ENCODE measurements at regions not wholly inside any gene's neighbourhood (a gene's known extent, or its start where the extent isn't known, plus 50 kb on each side); places are given as distances from the start of the nearest gene placed in this dataset.

DNA sequence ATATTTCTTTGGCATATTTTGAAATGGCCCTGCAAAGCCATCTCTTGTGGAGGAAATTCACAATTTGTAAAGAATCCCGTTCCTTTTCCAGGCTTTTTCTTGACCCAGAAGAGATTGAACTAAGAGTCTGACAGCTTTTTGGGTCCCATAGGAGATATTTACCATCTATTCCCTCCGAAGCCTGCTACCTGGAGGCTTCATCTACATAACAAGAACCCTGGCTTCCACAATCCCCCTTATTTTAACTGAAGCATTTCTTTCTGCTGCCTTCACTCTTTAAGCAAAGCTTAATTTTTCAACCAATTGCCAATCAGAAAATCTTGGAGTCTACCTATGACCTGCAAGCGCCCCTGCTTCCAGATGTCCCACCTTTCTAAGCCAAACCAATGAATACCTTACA is 248.1 kb upstream of the GADL1 start:
- DNase-seq (ENCODE audit: low spot score), result no peak

DNA sequence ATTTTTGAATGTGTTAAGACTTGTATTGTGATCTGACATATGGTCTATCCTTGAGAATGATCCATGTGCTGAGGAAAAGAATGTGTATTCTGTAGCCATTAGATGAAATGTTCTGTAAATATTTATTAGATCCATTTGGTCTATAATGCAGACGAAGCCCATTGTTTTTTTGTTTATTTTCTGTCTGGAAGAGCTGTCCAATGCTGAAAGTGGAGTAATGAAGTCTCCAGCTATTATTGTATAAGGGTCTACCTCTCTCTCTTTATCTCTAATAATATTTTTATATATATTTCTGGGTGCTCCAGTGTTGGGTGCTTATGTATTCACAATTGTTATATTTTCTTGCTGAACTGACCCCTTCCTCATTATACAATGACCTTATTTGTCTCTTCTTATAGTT is 250.6 kb upstream of the GADL1 start:
- DNase-seq (ENCODE audit: low spot score), result no peak

DNA sequence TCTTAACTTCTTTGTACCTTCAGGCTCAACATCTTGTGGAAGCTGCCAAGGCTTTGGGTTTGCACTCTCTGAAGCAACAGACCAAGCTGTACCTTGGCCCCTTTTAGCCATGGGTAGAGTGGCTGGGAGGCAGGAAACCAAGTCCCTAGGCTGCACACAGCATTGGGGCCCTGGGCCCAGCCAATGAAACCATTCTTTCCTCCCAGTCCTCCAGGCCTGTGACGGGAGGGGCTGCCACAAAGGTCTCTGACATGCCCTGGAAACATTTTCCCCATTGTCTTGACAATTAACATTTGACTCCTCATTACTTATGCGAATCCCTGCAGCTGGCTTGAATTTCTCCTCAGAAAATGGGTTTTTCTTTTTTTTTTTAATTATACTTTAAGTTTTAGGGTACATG is 253.1 kb upstream of the GADL1 start:
- no peak for DNase-seq (ENCODE audit: low spot score)

DNA sequence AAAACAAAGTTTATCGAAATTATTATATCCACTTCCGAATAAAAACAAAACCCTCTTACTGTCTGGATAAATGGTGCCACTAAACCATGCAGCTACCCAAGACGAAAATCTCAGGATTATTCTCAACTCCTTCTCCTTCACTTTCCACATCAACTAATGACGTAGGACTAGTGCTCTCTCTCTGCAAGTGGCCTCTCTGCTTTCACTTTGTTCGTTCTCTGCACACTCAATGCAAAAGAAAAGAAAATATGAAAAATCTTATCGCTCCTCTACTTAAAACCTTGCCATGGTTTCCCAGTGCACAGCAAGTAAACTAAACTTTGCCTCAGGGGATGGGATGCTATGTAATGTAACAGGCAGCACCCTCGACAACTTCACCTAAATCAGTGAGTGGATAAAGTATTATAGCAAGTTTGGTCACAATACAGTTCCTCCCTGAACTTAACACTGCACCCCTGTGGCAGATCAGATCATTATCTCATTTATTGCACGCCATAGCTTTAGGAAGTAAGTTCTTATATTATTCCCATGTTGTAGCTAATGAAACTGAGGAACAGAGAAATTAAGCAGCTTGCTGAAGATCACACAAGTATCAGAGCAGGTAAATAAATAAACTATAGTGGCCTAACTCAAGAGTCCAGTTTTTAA is 262.7 kb upstream of the GADL1 start:
- DNase-seq (ENCODE audit: low spot score), result no peak

DNA sequence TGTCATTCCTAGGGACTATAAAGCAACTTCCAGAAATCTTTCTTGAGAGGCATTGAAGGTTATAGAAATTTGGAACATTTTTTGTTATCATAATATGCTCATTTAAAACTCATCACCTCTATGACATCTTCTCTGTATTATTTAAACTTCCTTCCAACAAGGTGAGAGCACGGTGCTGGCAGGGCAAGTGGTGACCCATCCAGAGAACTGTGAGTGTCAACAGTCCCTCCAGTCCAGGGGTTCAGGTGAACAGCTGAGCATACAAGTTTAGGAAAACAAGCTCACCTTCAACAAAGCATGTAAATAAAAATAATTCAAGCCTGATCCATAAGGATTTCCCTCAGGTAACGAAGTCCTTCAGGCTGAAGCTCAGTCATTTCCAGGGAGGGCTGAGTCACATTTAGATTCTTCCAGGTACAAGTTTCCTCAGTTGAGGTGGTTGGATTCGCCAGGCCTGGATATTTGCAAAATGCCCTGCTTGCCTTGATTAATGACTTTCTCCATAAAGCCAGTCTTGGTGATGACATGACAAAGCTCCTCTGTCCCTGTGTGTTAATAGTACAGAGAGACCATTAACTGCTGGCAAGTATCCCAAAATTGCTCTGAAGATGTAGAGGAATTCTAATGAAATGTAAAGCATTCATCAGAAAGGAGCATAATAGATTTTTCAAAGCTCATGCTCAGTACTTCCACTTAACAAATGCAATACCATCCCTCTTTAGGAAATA is 263.6 kb upstream of the GADL1 start:
- DNase-seq (ENCODE audit: low spot score), result no peak

DNA sequence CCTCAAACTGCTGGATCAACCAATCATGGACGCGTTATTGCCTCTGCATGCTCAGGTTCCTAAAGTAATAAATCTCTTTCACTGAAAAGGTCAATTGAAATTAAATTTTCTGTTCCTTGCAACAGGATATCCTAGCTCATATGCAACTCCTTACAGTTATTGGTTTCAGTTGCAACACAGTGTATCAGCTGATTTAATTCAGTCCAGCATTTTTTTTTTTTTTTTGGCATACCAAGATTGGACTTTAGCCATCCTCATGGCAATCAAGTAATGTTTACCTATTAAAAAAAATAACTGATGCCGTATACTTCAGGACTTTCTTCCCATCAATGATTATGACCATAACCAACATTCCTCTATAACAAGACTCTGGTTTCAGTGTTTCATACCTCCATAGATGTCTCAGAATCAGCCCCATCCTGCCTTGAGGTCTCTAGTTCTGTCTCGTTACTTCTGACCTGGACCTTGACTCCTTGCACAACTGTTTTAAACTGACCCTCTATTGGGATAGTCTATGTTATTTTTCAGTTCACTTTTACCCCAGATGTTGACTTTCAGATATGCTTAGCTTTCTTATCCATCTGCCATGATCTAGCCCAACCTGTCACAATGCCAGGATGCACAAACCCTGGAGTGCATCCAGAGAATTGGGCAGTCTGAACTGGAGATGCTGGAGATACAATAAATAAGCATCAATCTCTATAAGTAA is 265.0 kb upstream of the GADL1 start:
- DNase-seq (ENCODE audit: low spot score), result no peak

DNA sequence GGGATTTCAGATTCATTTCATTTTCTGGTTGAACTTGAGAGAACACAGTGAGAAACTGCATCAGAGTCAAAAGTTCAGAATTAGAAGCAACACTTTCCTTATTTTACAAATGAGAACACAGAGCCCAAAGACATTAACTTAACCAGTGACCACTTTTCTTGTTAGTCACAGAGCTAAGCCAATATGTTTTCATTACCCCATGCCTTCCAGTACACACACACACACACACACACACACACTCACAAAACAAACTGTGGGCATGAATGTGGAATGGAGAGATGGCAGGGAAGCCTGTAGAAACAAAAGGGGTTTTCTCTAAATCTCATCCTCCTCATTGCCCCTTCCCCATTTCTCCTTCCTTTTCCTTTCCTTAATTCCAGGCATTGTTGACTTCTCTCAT is 267.4 kb upstream of the GADL1 start:
- no peak for DNase-seq (ENCODE audit: low spot score)

DNA sequence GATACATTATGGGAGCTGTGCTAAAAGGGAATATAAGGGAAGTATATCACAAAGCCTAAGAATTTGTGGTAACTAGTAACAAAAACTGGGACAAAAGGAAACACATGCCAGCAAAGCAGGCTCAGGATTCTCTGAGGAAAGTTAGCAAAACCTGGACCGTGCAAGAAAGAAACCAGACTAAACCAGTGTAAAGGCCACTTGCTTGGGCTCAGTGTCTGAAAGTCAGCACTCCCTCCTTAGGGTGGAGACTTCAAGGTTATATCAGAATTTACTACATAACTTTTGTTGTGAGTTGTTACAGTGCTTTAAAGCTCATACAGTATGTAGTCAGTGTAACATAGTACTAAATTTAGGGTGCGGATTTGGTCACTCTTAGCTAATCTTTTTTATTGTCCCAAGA is 269.9 kb upstream of the GADL1 start:
- no peak for DNase-seq (ENCODE audit: low spot score)

DNA sequence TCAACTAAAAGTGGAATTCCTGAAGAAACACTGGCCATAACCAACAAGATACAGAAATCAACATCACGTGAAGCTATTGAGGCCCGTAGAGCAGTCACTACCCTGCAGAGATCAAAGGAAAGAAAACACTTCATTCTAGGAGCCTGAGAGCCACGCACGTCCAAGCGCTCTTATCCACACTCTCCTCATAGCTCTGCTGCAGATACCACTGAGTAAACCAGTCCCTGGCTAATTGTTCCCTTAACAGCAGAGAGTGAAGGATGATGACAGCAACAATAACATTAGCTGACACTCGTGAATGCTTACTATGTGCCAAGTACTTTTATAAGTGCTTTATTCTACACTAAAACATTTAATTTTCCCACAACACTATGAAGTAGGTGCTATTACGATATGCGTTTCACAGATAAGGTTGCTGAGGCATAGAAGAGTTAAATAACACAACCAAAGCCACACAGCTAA is 271.0 kb upstream of the GADL1 start:
- DNase-seq (ENCODE audit: low spot score), result no peak

DNA sequence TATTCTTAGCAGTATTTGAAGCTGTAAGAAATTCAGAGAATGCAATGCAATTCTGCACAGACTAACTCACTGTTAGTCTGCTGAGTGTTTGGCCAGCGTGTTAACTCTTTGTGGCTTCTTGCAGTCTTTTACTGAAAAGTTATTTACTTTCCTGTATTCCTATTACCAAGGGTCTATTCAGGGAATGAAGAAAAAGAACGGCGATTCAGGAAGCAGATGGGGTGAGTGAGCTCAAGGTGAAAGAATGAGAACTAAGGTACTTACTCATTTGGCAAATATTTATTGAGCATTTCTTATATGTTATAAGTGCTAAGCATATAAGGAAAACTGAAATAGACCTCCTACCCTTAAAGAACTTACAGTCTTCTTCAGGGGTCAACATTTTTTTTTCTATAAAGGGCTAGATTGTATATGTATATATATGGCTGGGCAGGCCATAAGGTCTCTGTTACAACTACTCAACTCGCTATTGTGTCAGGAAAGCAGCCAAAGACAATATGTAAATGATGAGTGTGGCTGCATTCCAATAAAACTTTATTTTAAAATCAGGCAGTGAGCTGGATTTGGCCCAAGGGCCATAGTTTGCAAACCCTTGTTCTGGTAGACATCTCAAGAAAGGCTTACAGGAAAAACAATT is 271.9 kb upstream of the GADL1 start:
- no peak for DNase-seq (ENCODE audit: low spot score)

DNA sequence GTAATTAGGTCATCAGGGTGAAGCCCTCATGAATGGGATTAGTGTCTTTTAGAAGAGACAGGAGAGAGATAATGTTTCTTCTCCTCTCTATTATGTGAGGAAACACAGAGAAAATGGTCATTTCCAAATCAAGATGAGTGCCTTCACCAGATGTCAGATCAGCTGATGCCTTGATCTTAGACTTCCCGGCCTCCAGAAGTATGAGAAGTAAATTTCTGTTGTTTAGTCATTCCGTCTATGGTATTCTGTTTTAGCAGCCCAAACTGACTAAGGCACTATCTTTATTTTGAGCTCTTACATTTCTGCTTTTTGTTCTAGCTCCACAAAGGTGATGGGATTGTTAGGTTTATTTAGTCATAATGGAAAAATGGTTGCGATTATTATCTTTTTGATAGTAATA is 273.2 kb upstream of the GADL1 start:
- no peak for DNase-seq (ENCODE audit: low spot score)

DNA sequence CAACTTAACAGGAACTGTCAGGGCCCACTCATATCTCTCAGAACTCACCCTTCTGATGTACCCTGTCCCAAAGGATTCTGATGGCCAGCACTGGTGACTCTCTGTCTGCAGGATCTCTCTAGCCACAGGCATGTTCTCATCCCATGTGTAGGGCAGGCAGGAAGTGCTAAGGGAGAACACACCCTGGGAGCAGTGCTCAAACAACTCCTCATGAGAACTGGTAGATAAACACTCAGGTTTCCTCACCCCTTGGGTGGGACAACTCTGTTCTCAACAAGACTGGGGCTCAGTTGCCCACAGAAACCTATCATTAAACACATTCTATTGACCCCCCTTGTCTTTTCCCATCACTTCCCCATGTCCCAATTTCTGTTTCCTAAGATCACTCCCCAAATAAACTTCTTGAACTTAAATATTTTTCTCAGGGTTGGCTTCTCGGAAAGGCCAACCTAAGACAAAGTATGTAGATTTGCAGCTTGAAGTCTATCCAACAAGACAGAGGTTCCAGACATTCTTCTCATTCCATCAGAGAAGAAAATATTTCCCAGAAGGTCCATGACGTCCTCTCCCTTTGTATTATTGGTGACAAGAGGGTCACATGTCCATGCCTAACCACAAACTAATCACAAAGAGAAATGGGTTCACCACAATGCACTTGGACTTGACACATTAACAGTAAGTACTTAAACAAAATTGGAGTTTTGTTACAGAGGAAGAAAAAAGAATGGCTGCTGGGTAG is 276.6 kb upstream of the GADL1 start:
- DNase-seq (ENCODE audit: low spot score), result no peak

DNA sequence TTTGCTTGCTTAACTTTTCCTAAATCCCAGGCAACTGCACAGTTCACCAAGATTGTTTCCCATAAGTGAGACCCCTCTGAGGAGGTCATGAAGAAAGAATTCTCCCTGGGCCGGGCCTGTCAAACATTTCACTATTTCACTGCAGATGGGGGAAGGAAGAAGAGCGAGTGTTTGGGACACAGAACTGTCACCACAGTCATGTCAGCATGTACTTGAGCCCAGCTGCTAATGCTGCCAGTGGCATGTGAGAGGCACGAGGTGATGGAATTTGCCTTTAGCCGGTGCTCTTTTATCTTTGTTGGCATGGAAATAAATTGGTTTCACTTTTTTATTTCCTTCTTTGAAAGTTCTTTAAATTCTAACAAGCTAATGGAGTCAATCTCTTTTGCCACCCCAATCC is 277.9 kb upstream of the GADL1 start:
- no peak for DNase-seq (ENCODE audit: low spot score)

DNA sequence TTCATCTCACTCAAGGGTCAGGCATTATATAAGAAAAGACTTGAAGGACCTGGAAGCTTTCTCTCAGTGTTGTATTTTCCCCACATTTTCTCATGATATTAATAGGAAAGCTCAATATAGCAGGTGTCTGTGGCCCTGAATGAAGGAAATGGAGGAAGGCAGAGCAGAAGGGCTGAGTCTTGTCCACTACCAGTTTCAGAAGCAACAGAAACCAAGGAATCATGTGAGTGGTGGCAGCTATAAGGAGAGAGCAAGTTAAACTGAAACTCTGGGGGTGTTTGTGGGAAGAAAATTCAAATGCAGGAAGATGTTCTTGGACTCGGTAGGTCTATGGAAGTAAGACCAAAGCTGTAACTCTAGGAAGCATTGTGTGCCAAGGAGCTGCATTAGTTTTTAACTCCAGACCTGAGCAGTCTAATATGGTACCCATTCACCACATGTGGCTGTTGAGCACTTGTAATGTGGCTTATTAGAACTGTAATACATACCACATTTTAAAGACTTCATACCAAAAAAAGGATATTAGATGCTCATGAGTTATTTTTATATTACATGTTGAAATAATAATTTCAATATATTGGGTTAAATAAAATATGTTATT is 278.8 kb upstream of the GADL1 start:
- DNase-seq (ENCODE audit: low spot score), result no peak

DNA sequence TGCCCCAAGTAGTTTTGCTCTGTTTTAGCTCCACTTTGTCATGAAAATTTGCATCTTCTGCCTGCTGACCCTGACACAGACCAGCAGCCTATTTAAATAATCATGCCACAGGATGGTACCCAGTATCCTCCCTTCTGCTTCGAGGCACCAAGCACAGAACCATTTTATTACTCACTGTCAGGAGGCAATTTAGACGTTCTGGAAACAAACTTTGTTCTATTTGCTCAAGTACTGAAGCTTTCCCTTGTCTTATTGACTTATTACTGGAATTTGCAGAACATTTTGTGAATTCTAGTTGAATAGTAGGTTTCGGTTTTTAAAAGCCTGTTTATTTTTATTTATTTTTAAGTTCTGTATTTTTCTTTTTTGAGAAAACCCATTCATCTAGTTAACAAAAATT is 279.6 kb upstream of the GADL1 start:
- no peak for DNase-seq (ENCODE audit: low spot score)

DNA sequence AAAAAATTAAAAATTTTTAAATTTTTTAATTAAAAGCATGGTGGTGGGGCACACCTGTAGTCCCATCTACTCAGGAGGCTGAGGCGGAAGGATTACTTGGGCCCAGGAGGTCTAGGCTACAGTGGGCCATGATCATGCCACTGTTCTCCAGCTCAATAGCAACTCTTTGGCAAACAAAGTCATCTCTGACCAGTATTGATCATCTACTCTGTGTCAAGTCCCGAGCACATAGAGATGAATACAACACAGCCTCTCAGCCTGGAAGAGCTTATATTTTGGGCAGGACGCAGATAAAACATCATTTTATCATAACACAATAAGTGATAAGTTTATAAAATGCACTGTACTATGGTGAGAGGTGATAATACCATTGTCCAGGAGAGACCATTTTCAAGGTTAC is 281.6 kb upstream of the GADL1 start:
- no peak for DNase-seq (ENCODE audit: low spot score)

DNA sequence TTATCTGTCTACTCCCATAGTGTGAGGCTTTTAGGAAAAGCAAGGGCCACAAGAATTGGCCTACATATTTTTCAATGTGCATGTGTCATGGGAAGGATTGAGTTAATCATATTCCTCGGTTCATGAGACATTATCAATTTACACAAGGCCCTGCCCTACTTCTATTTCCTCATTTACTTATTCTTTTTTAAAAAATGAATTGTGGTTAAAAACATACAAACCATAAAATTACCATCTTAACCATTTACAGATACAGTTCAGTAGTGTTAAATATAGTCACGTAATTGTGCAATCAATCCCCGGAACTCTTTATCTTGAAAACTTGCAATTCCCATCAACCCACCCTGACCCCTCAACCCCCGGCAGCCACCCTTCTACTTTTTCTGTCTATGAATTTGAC is 284.0 kb upstream of the GADL1 start:
- no peak for DNase-seq (ENCODE audit: low spot score)

DNA sequence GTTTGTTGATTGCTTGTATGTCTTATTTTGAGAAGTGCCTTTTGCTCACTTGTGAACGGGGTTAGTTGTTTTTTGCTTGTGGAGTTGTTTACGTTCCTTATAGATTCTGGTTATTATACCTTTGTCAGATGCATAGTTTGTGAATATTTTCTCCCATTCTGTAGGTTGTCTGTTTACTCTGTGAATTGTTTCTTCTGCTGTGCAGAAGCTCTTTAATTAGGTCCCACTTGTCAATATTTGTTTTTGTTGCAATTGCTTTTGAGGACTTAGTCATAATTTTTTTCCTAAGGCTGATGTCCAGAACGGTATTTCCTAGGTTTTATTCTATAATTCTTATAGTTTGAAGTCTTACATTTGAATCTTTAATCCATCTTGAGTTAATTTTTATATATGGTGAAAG is 285.3 kb upstream of the GADL1 start:
- DNase-seq (ENCODE audit: low spot score), result no peak

DNA sequence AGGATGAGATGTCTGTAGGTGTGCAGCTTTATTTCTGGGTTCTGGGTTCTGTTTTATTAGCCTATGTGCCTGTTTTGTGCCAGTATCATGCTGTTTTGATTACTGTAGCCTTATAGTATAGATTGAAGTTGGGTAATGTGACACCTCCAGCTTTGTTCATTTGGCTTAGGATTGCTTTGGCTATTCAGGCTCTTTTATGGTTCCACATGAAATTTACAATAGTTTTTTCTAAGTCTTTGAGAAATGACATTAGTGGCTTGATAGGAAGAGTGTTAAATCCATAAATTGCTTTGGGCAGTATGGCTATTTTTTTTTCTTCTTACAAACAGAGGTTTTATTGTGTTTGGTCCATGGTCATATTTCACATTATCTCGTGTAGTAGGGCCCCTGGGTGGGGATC is 285.8 kb upstream of the GADL1 start:
- DNase-seq (ENCODE audit: low spot score), result no peak

DNA sequence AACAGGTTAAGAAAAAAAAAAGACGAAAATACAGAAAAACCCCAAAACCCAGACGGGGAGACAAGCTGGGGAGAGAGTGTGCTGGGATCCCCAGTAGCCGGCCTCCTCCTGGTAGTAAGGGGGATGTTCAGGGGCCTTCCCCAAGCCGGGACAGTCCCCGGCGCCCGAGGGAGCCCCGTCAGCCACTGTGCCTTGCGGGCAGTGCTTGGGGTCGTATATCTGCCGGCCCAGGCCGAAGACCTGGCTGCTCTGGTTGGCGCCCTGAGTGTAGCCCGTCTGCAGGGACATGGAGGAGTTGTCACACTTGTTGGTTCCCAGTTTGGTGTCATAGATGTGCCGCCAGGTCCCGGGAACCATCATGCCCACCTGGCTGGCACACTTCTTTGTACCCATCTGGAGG is 287.2 kb upstream of the GADL1 start:
- DNase-seq (ENCODE audit: low spot score), result no peak

DNA sequence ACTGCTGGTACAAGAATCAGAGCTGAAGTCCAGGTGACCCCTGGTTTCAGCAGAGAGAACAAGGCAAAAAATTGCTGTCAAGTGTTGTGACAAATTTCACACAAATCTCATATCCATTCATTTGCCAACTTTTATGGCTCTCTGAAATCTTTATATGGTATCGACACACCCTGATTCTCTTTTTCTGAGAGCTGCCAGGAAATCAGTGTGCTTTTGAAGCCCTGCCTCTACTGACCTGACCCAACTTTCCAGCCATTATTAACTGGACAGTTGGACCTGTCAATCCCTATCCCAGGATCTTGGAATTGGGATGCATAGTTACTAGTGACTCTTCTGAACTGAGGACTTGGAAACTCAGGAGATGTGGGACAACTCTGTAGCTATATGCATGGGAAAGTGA is 288.2 kb upstream of the GADL1 start:
- no peak for DNase-seq (ENCODE audit: low spot score)

All from CD4-positive, alpha-beta T cell treated with Interleukin-6 at 100 ng/mL for 8 hours (primary cell).